Lung (tissue), 12 donors: ENCODE measurements at regions not wholly inside any gene's neighbourhood (a gene's known extent, or its start where the extent isn't known, plus 50 kb on each side); places are given as distances from the start of the nearest gene placed in this dataset. TPM values are rescaled to one million over a fixed set of nuclear protein-coding genes. Genes with fewer than 3 reads are reported as not detected.

Experiments used
- ATAC-seq: fragments of 200-7000 bp; cut with Tn5 transposase; one replicate; pipeline ENCODE4 v1.9.1; 2020; ENCODE audit warnings: moderate number of reproducible peaks; ENCODE audit not compliant: insufficient read depth, low FRiP score
- DNase-seq, 3 donors: peaks; one replicate each; pipeline ENCODE4 v3.0.0-alpha.2; 2013 to 2017
- H3K27ac ChIP-seq, 2 donors: one replicate each; pipeline ENCODE4 v1.5.1; 2013; ENCODE audit warnings: mild to moderate bottlenecking in 2 of 2, moderate library complexity in 2 of 2, control low read depth in 1 of 2, inconsistent platforms in 1 of 2, low read depth in 1 of 2, low read length in 1 of 2
- H3K27me3 ChIP-seq, 3 donors: one replicate each; pipeline ENCODE4 v1.5.1; 2013; ENCODE audit warnings: low read length in 2 of 3; ENCODE audit not compliant: control insufficient read depth in 3 of 3, insufficient read depth in 3 of 3
- H3K36me3 ChIP-seq, 4 donors: one replicate each; pipeline ENCODE4 v1.5.1; 2013; ENCODE audit warnings: low read length in 4 of 4, mild to moderate bottlenecking in 1 of 4, moderate library complexity in 1 of 4; ENCODE audit not compliant: control insufficient read depth in 4 of 4, insufficient read depth in 4 of 4
- H3K4me1 ChIP-seq, 5 donors: one replicate each; pipeline ENCODE4 v1.5.1; 2013; ENCODE audit warnings: low read length in 5 of 5, mild to moderate bottlenecking in 2 of 5, moderate library complexity in 1 of 5; ENCODE audit not compliant: control insufficient read depth in 5 of 5, insufficient read depth in 5 of 5
- H3K4me3 ChIP-seq: one replicate; pipeline ENCODE4 v1.5.1; 2013; ENCODE audit warnings: mild to moderate bottlenecking, control low read depth, moderate library complexity
- H3K9ac ChIP-seq, 2 donors: one replicate each; pipeline ENCODE4 v1.5.1; 2013; ENCODE audit warnings: low read length in 2 of 2, control low read depth in 1 of 2; ENCODE audit not compliant: insufficient read depth in 1 of 2
- H3K9me3 ChIP-seq, 4 donors: one replicate each; pipeline ENCODE4 v1.5.1; 2013; ENCODE audit warnings: low read length in 3 of 4, mild to moderate bottlenecking in 1 of 4, moderate library complexity in 1 of 4; ENCODE audit not compliant: control insufficient read depth in 4 of 4, insufficient read depth in 3 of 4
- CTCF ChIP-seq: IDR thresholded peaks from 2 replicates; pipeline ENCODE4 v1.5.1; 2012; ENCODE audit warnings: mild to moderate bottlenecking; ENCODE audit errors: control extremely low read depth, extremely low read depth
- WGBS, 2 donors: extraction: QIAGEN DNeasy Blood & Tissue Kit; methylation state at CpG; one replicate each; pipeline ENCODE4 v1.1.7; 2013; 5-methylcytosine and 5-hydroxymethylcytosine counted together
- small RNA-seq: library from RNA; depleted of rRNA; stranded (forward); fragments of <200 nt; gene quantifications from one replicate; pipeline ENCODE3, GENCODE V24; 2014; ENCODE audit warnings: low replicate concordance
- donor health status: control.
- donor health status: control.
- donor health status: Bipolar disorder and iron deficiency.
- donor health status: healthy.
- donor health status: DM: yes; HTN: yes; CAD: no.

- H3K27me3 ChIP-seq, result no peaks in the 10 kb centered on the region
- DNase-seq, result no peak
- H3K9ac ChIP-seq, result no peak overlapping the region
- no peak for ATAC-seq
- TF ChIP-seq CTCF, result no peak
- H3K4me3 ChIP-seq, result no peak overlapping the region
- H3K27ac ChIP-seq, result no peak overlapping the region
- no peaks in the 10 kb centered on the region for H3K36me3 ChIP-seq
- no peaks in the 10 kb centered on the region for H3K9me3 ChIP-seq
- no peaks in the 10 kb centered on the region for H3K4me1 ChIP-seq
Observed at GRCh38 chr1:96649301-96649700, 72.3 kb upstream of the PTBP2 start.

- H3K9me3 ChIP-seq, result no peaks in the 10 kb centered on the region
- no peaks in the 10 kb centered on the region for H3K36me3 ChIP-seq
- no peak overlapping the region for H3K27ac ChIP-seq
- H3K4me3 ChIP-seq, result no peak overlapping the region
- DNase-seq, result no peak
- no peaks in the 10 kb centered on the region for H3K27me3 ChIP-seq
- 80 to 83% methylated on average over 5 of the region's 5 CpGs for WGBS, 2 donors
- no peak overlapping the region for H3K9ac ChIP-seq
- H3K4me1 ChIP-seq, result no peaks in the 10 kb centered on the region
- no peak for ATAC-seq
- TF ChIP-seq CTCF, result no peak
Observed at GRCh38 chr1:96651517-96651916, 70.1 kb upstream of the PTBP2 start.

- no peak for TF ChIP-seq CTCF
- Histone ChIP-seq H3K9me3 (peaks cover 0 to 6% (median under 1%) of the 10 kb centered on the region in 4 donors), H3K4me1 (no peaks in the 10 kb centered on the region), H3K9ac (no peak overlapping the region), H3K27ac (no peak overlapping the region), H3K36me3 (no peaks in the 10 kb centered on the region), H3K4me3 (no peak overlapping the region), H3K27me3 (no peaks in the 10 kb centered on the region)
- DNase-seq, result no peak
- ATAC-seq, result no peak
- 84 to 85% methylated on average over 3 of the region's 3 CpGs for WGBS, 2 donors
Observed at GRCh38 chr1:96660051-96660450, 61.5 kb upstream of the PTBP2 start.

GRCh38 chr1:96660503-96660902 lies 61.1 kb upstream of the PTBP2 start:
- H3K9me3 ChIP-seq, result peaks cover 0 to 6% (median under 1%) of the 10 kb centered on the region in 4 donors
- no peak for TF ChIP-seq CTCF
- H3K4me1 ChIP-seq, result no peaks in the 10 kb centered on the region
- no peak overlapping the region for H3K27ac ChIP-seq
- H3K27me3 ChIP-seq, result no peaks in the 10 kb centered on the region
- DNase-seq, result peak in 1 of 3 donors; percentile 17
- H3K9ac ChIP-seq, result no peak overlapping the region
- H3K36me3 ChIP-seq, result no peaks in the 10 kb centered on the region
- H3K4me3 ChIP-seq, result no peak overlapping the region
- no peak for ATAC-seq
- 77 to 84% methylated on average over 2 of the region's 2 CpGs for WGBS, 2 donors

Small RNAs in the stretch of these regions (small RNA-seq; reads per million reads assigned to genes)
- not detected for gene RNU1-130P
